Gastrocnemius medialis (tissue), 4 donors: ENCODE measurements at regions not wholly inside any gene's neighbourhood (a gene's known extent, or its start where the extent isn't known, plus 50 kb on each side); places are given as distances from the start of the nearest gene placed in this dataset.

ENCODE experiments used
- CTCF ChIP-seq, 5 experiments: fragments of 450-650 bp in 3 of 5; fragments of 200-600 bp in 2 of 5; sonication (generic) in 2 of 5; IDR thresholded peaks in 4 of 5; conservative IDR thresholded peaks in 1 of 5; 1 replicate in 4 of 5; 2 replicates in 1 of 5; pipeline ENCODE4 v1.5.1; 2016 to 2019; ENCODE audit warnings: antibody characterized with exemption in 5 of 5, mild to moderate bottlenecking in 3 of 5, moderate library complexity in 3 of 5
- POLR2A ChIP-seq, 2 donors: fragments of 450-650 bp; IDR thresholded peaks; one replicate each; pipeline ENCODE4 v1.6.1; 2017; ENCODE audit warnings: antibody characterized with exemption in 2 of 2, mild to moderate bottlenecking in 2 of 2, moderate library complexity in 2 of 2

- TF ChIP-seq CTCF (IDR thresholded peaks at IDR 0.05 in 4 of 5, conservative IDR thresholded peaks at IDR 0.05 in 1 of 5) (no peak), POLR2A (IDR thresholded peaks at IDR 0.05) (no peak)
These were observed 555.3 kb upstream of the DAB2 start for GRCh38 chr5:39980056-39980455.
